Mesothelial cell of epicardium (in vitro differentiated cells): ENCODE measurements at regions not wholly inside any gene's neighbourhood (a gene's known extent, or its start where the extent isn't known, plus 50 kb on each side); places are given as distances from the start of the nearest gene placed in this dataset.

ENCODE experiments used
- DNase-seq, 2 experiments: peaks; one replicate each; pipeline ENCODE4 v3.0.0; 2021; ENCODE audit warnings: low spot score in 2 of 2; ENCODE audit not compliant: unreplicated experiment in 2 of 2
- H3K27ac Mint-ChIP-seq: 2 replicates; pipeline ENCODE4 v1.8.0; 2021; ENCODE audit warnings: mixed read lengths
- H3K27me3 Mint-ChIP-seq: 2 replicates; pipeline ENCODE4 v1.8.0; 2021; ENCODE audit warnings: low read depth, mixed read lengths
- H3K36me3 Mint-ChIP-seq: 2 replicates; pipeline ENCODE4 v1.8.0; 2021; ENCODE audit warnings: mixed read lengths
- H3K4me1 Mint-ChIP-seq: 2 replicates; pipeline ENCODE4 v1.8.0; 2021; ENCODE audit warnings: mixed read lengths
- H3K4me3 Mint-ChIP-seq: 2 replicates; pipeline ENCODE4 v1.8.0; 2021; ENCODE audit warnings: mild to moderate bottlenecking, moderate library complexity, mixed read lengths
- H3K9me3 Mint-ChIP-seq: 2 replicates; pipeline ENCODE4 v1.8.0; 2021; ENCODE audit warnings: mixed read lengths
- TF ChIP-seq, protein P1 (sequence below): fragments of 200-600 bp; sonication (generic); IDR thresholded peaks from one replicate; pipeline ENCODE4 v1.5.0; 2021; ENCODE audit warnings: antibody characterized with exemption; ENCODE audit not compliant: unreplicated experiment

DNA sequence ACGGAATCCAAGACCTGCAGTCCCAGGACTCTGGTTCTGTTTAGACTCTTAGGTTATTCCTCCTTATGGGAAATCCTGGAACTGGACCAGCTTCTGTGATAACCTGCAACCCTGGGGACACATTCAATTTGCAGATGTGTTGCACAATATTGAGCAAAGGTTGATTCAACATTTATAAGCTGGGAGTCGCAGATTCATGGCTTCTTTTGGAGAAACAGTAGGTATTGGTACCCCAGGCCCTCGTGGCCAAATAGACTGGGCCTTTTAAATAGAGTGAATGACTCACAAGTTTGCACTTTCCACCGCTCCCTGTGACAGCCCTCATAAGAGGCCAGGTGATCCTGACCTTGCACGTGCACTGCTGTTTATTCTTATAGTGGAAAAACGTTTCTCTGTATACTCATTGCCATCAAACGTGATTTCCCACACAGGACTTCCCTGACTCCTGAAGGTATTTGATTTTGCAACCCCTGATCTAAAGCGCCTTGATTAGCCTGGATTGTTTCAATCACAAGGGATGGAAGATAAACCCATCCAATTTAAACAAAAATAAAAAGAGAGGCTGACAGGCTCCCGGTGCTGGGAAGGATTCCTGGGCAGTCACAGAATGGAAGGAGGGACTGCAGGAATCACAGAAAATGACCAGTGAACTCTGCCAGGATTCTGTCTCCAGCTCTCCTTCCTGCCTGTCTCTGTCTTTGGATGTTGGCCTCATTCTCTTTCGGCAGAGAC is 98.0 kb downstream of the VCPKMT start:
- TF ChIP-seq, protein P1, sequence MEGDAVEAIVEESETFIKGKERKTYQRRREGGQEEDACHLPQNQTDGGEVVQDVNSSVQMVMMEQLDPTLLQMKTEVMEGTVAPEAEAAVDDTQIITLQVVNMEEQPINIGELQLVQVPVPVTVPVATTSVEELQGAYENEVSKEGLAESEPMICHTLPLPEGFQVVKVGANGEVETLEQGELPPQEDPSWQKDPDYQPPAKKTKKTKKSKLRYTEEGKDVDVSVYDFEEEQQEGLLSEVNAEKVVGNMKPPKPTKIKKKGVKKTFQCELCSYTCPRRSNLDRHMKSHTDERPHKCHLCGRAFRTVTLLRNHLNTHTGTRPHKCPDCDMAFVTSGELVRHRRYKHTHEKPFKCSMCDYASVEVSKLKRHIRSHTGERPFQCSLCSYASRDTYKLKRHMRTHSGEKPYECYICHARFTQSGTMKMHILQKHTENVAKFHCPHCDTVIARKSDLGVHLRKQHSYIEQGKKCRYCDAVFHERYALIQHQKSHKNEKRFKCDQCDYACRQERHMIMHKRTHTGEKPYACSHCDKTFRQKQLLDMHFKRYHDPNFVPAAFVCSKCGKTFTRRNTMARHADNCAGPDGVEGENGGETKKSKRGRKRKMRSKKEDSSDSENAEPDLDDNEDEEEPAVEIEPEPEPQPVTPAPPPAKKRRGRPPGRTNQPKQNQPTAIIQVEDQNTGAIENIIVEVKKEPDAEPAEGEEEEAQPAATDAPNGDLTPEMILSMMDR: no peak
- Mint-ChIP-seq H3K27ac (no peak overlapping the region), H3K27me3 (no peaks in the 10 kb centered on the region), H3K9me3 (peaks cover 14% of the 10 kb centered on the region), H3K4me3 (no peak overlapping the region), H3K36me3 (no peaks in the 10 kb centered on the region), H3K4me1 (peaks cover 14% of the 10 kb centered on the region)
- DNase-seq: no peak

DNA sequence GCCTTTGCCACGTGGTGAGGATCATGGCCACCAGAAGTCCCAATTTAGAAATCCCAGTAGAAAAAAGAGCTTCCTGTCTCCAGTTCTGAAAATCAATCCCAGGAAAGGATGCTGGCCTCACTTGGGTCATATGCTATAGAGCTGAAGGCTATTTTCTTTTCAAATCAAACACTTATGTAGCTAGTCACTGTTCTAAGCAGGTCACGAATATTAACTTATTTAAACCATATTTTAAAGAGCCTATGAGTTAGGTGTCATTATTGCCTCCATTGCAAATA is 97.5 kb downstream of the VCPKMT start:
- Mint-ChIP-seq H3K27me3 (no peaks in the 10 kb centered on the region), H3K36me3 (no peaks in the 10 kb centered on the region), H3K27ac (no peak overlapping the region), H3K4me1 (peaks cover 10% of the 10 kb centered on the region), H3K9me3 (peaks cover 14% of the 10 kb centered on the region), H3K4me3 (no peak overlapping the region)
- TF ChIP-seq, protein P1: no peak
- no peak for DNase-seq

DNA sequence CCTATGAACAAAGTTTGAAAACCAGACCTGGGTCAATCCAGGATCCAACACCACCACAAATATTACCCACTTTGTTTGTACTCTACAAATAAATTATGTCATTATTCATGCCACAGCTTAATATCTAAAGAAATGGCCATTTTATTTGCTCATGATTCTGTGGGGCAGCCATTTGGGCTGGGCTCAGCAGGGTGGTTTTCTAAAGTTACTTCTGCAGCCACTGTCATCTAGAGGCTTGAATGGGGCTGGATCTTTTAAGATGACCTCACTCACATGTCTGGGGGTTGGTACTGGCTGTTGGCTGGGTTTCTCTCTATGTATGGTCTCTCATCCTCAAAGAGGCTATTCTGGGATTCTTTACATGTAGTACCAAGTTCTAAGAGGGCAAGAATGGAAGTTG is 96.2 kb downstream of the VCPKMT start:
- Mint-ChIP-seq H3K27ac (no peak overlapping the region), H3K4me3 (no peak overlapping the region), H3K9me3 (peaks cover 15% of the 10 kb centered on the region), H3K36me3 (peaks cover under 1% of the 10 kb centered on the region), H3K27me3 (no peaks in the 10 kb centered on the region), H3K4me1 (peaks cover 6% of the 10 kb centered on the region)
- TF ChIP-seq, protein P1: no peak
- no peak for DNase-seq

DNA sequence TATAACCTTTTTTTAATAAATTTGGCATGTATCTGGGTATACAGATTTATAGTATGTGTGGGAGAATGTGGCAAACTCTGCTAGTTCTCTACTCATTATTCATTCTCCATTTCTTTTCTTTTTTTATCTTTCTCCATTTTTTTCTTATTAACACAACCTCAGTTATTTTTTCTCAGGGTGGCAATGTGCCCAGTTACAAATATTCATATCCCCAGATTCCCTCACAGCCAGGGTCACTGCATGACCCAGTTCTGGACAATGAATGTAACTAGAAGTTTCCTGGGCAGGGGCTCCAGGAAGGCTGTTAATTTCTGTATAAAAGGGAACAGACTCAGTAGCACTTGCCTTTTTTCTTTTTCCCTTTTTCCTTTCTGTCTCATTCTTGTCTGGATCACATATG is 95.6 kb downstream of the VCPKMT start:
- TF ChIP-seq, protein P1: no peak
- peaks cover 6% of the 10 kb centered on the region for H3K4me1 Mint-ChIP-seq
- no peak overlapping the region for H3K27ac Mint-ChIP-seq
- no peaks in the 10 kb centered on the region for H3K27me3 Mint-ChIP-seq
- H3K36me3 Mint-ChIP-seq: peaks cover 6% of the 10 kb centered on the region
- H3K4me3 Mint-ChIP-seq: no peak overlapping the region
- no peak for DNase-seq
- peaks cover 21% of the 10 kb centered on the region for H3K9me3 Mint-ChIP-seq

DNA sequence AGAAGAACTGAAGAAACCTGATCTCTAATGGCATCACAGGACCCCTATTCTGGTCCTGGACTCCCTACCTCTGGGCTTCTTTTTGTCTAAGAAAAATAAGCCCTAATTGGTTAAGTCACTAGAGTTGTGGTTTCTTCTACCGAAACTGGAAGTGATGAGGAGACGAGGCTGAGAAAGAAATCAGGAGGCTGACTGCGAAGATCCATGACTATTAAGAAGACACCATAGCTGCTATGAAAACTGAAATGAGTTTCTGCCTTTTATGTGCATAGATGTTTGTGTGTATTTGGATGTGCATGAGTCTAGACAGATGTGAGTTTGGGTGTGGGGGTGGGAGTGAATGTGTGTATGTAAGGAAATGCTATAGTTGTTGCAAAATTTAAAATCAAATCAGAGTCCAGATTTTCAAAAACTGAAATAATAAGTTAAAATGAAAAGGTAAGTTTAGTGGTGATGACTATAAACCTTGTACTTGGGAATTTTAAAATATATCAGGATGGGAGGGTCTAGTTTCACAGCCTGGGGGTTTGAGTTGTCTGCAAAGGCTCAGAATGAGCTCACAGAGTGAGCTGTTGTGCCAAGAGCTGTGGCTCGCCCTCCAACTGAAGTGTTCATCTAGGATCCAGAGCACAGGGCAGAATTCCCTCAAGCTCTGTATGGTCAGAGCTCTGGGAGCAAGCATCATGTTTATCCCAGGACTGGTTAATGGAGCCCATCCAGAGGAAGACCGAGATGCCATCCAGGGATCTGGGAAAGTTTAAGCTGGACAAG is 94.9 kb downstream of the VCPKMT start:
- peaks cover 6% of the 10 kb centered on the region for H3K4me1 Mint-ChIP-seq
- H3K36me3 Mint-ChIP-seq: peaks cover 7% of the 10 kb centered on the region
- H3K27me3 Mint-ChIP-seq: no peaks in the 10 kb centered on the region
- no peak overlapping the region for H3K27ac Mint-ChIP-seq
- TF ChIP-seq, protein P1: no peak
- no peak for DNase-seq
- H3K9me3 Mint-ChIP-seq: peaks cover 23% of the 10 kb centered on the region
- no peak overlapping the region for H3K4me3 Mint-ChIP-seq
